ENCODE measurements at regions not wholly inside any gene's neighbourhood (a gene's known extent, or its start where the extent isn't known, plus 50 kb on each side); places are given as distances from the start of the nearest gene placed in this dataset.

DNA sequence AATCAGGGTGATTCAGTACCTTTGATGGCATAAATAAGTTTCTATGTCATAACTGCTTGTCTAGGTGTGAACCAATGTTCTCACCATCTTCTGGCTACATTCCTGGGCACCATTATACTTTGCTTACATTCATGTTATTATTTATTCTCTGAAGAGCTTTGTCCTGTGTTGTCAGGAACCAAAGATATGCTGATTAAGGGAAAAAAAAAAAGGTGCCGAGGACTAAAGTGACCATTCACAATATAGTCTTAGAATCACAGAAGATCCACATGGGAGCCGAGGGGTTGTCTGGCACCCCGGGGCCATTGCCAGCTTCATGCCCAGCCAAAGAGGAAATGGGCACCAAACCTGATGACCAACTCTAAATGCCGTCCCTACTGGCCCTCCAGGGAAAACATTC, 329.2 kb upstream of the NFE2L3 start:
- Mint-ChIP-seq H3K4me1 (ENCODE audit: low read depth) (no peaks in the 10 kb centered on the region), H3K27me3 (ENCODE audit: insufficient read depth) (peaks cover 3% of the 10 kb centered on the region; the same call in 1 of the 2 replicates), H3K36me3 (ENCODE audit: low read depth) (no peaks in the 10 kb centered on the region)

GRCh38 chr7:25823571-25823970, 328.4 kb upstream of the NFE2L3 start:
- no peak overlapping the region for H3K27ac Mint-ChIP-seq
- H3K36me3 Mint-ChIP-seq (ENCODE audit: low read depth) = no peaks in the 10 kb centered on the region
- no peak for TF ChIP-seq CTCF (IDR thresholded peaks at IDR 0.05)
- no peak for DNase-seq
- H3K27me3 Mint-ChIP-seq (ENCODE audit: insufficient read depth) = peaks cover 3% of the 10 kb centered on the region; the same call in 1 of the 2 replicates
- no peaks in the 10 kb centered on the region for H3K4me1 Mint-ChIP-seq (ENCODE audit: low read depth)
- peaks cover 53% of the 10 kb centered on the region for H3K9me3 Mint-ChIP-seq
- no peak overlapping the region for H3K4me3 Mint-ChIP-seq

More for the DNA sequence above, 329.2 kb upstream of the NFE2L3 start:
- no peak for TF ChIP-seq CTCF (IDR thresholded peaks at IDR 0.05)
- Mint-ChIP-seq H3K4me3 (no peak overlapping the region), H3K9me3 (peaks cover 54% of the 10 kb centered on the region), H3K27ac (no peak overlapping the region)
- DNase-seq = no peak

DNA sequence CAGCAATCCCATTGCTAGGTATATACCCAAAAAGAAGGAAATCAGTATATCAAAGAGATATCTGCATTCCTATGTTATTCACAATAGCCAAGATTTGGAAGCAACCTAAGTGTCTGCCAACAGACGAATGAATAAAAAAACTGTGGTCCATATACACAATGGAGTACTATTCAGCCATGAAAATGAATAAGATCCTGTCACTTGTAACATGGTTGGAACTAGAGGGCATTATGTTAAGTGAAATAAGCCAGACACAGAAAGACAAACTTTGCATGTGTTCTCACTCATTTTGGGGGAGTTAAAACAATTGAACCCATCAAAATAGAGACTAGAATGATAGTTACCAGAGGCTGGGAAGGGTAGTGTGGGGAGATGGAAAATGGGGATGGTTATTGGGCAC, 323.5 kb upstream of the NFE2L3 start:
- H3K36me3 Mint-ChIP-seq (ENCODE audit: low read depth) = no peaks in the 10 kb centered on the region
- peaks cover 3% of the 10 kb centered on the region; the same call in 1 of the 2 replicates for H3K27me3 Mint-ChIP-seq (ENCODE audit: insufficient read depth)
- DNase-seq = no peak
- no peak overlapping the region for H3K27ac Mint-ChIP-seq
- TF ChIP-seq CTCF (IDR thresholded peaks at IDR 0.05) = no peak
- H3K4me3 Mint-ChIP-seq = no peak overlapping the region
- no peaks in the 10 kb centered on the region for H3K4me1 Mint-ChIP-seq (ENCODE audit: low read depth)
- H3K9me3 Mint-ChIP-seq = peaks cover 24% of the 10 kb centered on the region

DNA sequence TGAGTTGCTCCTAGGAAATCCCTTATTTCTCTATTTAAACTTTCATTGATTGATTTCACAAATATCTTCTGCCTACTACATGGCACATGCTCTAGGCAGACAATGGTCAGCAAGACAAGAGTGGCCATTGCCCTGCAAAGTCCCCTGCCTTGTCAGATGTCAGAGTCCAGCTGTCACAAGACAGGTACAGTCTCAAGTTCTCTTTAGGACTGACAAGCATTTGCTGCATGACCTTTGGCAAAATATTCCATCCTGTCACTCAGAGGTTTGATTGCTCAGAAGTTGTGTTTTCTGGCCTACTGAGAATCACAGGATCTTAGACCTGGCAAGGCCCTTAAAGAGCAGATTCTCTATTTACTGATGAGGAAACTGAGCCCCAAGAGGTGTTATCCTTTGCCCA, 322.3 kb upstream of the NFE2L3 start:
- DNase-seq = no peak
- Mint-ChIP-seq H3K27me3 (ENCODE audit: insufficient read depth) (no peaks in the 10 kb centered on the region), H3K4me1 (ENCODE audit: low read depth) (no peaks in the 10 kb centered on the region), H3K9me3 (peaks cover 17% of the 10 kb centered on the region), H3K36me3 (ENCODE audit: low read depth) (no peaks in the 10 kb centered on the region), H3K4me3 (no peak overlapping the region), H3K27ac (no peak overlapping the region)
- no peak for TF ChIP-seq CTCF (IDR thresholded peaks at IDR 0.05)

DNA sequence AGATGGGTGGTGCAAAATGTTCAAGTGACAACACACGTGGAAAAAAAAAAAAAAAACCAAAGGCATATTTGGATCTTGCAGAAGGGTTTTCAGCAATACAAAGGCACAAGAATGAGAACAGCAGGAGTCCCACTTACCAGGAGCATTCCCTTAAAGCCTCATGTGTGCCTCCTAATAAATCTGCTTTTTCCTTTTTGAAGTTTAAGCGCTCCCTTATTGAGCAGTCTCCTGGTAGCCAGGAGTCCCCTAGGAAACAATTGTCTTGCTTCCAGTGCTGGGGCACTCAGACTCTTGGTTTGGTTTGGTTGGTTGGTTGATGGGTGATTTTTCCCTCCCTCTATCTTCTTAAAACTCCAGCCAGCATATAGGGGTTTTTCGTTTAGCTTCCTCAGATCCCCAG, 321.8 kb upstream of the NFE2L3 start:
- no peaks in the 10 kb centered on the region for H3K27me3 Mint-ChIP-seq (ENCODE audit: insufficient read depth)
- H3K9me3 Mint-ChIP-seq = peaks cover 11% of the 10 kb centered on the region
- TF ChIP-seq CTCF (IDR thresholded peaks at IDR 0.05) = no peak
- H3K4me3 Mint-ChIP-seq = no peak overlapping the region
- H3K36me3 Mint-ChIP-seq (ENCODE audit: low read depth) = no peaks in the 10 kb centered on the region
- DNase-seq = no peak
- no peaks in the 10 kb centered on the region for H3K4me1 Mint-ChIP-seq (ENCODE audit: low read depth)
- H3K27ac Mint-ChIP-seq = no peak overlapping the region

All from HFFc6 (cell line).